BLaER1 treated with 17β-estradiol and CSF1 and Interleukin-3, amounts not matched to agents 10 nM and 100 nM (cell line): ENCODE measurements at regions not wholly inside any gene's neighbourhood (a gene's known extent, or its start where the extent isn't known, plus 50 kb on each side); places are given as distances from the start of the nearest gene placed in this dataset.
A peak's percentile ranks its signal among the peaks of the same experiment; 100 is the strongest.

Source experiments
- H3K27ac ChIP-seq, 11 experiments: shearing (Covaris generic); formaldehyde crosslinking; 2 replicates each; pipeline ENCODE4 v1.8.1; 2022
- H3K27me3 ChIP-seq, 11 experiments: shearing (Covaris generic); formaldehyde crosslinking; 2 replicates each; pipeline ENCODE4 v1.8.1; 2022
- H3K36me3 ChIP-seq, 11 experiments: shearing (Covaris generic); formaldehyde crosslinking; 2 replicates each; pipeline ENCODE4 v1.8.1; 2022
- H3K4me1 ChIP-seq, 10 experiments: shearing (Covaris generic); formaldehyde crosslinking; 2 replicates each; pipeline ENCODE4 v1.8.1; 2022
- H3K4me2 ChIP-seq, 11 experiments: shearing (Covaris generic); formaldehyde crosslinking; 2 replicates each; pipeline ENCODE4 v1.8.1; 2022
- H3K4me3 ChIP-seq, 10 experiments: shearing (Covaris generic); formaldehyde crosslinking; 2 replicates each; pipeline ENCODE4 v1.8.1; 2022
- H3K9ac ChIP-seq, 11 experiments: shearing (Covaris generic); formaldehyde crosslinking; 2 replicates each; pipeline ENCODE4 v1.8.1; 2022
- H3K9me3 ChIP-seq, 11 experiments: shearing (Covaris generic); formaldehyde crosslinking; replicated peaks in 1 of 11; 2 replicates each; pipeline ENCODE4 v1.8.1; 2022
- H4K20me1 ChIP-seq, 11 experiments: shearing (Covaris generic); formaldehyde crosslinking; 2 replicates each; pipeline ENCODE4 v1.8.1; 2022
- Cebpa-rat ChIP-seq, 11 experiments: shearing (Covaris generic); IDR thresholded peaks; 2 replicates each; pipeline ENCODE4 v1.8.1; 2022

DNA sequence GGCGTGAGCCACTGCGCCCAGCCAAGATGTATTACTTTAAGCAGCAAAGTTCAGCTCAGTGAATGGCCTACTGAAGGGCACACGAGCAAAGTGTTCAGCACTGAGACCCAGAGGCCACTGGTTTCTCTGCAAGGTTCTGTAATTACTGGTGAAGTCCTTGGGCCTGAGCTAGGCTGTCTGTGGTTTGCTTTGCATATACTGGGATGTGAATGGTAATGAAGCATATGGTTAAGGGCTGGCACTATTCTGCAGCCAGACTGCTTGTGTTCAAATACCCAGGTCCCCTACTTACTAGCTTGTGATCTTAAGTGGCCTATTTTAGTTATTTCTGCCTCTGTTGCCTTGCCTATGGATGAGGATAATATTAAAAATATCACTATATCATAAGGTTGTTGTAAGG is 72.0 kb downstream of the LLPH start:
- Histone ChIP-seq H3K36me3 (no peaks in the 10 kb centered on the region), H3K27me3 (no peaks in the 10 kb centered on the region), H3K9me3 (no peaks in the 10 kb centered on the region), H3K4me2 (no peak overlapping the region), H3K27ac (no peak overlapping the region), H3K4me3 (no peak overlapping the region), H3K4me1 (peaks cover 0 to 16% (median 0%) of the 10 kb centered on the region in 10 experiments; a peak in 3 of 20 replicates), H4K20me1 (no peaks in the 10 kb centered on the region), H3K9ac (no peak overlapping the region)
- no peak for TF ChIP-seq Cebpa-rat (IDR thresholded peaks at IDR 0.05)

- Histone ChIP-seq H4K20me1 (no peaks in the 10 kb centered on the region), H3K9me3 (no peaks in the 10 kb centered on the region), H3K4me3 (no peak overlapping the region), H3K9ac (no peak overlapping the region), H3K4me1 (peaks cover 0 to 8% (median 0%) of the 10 kb centered on the region in 10 experiments; a peak in 3 of 20 replicates), H3K4me2 (peak overlapping the region in 2 of 11 experiments; percentile 22 to 41; a peak in 3 of 22 replicates), H3K27ac (no peak overlapping the region), H3K36me3 (no peaks in the 10 kb centered on the region), H3K27me3 (no peaks in the 10 kb centered on the region)
- no peak for TF ChIP-seq Cebpa-rat (IDR thresholded peaks at IDR 0.05)
Observed at GRCh38 chr12:66055837-66056319, 74.7 kb downstream of the LLPH start.

- no peak overlapping the region for H3K27ac ChIP-seq
- no peak overlapping the region for H3K4me2 ChIP-seq
- H3K9me3 ChIP-seq = no peaks in the 10 kb centered on the region
- H3K9ac ChIP-seq = no peak overlapping the region
- H3K27me3 ChIP-seq = no peaks in the 10 kb centered on the region; a peak in 1 of 22 replicates
- no peak overlapping the region for H3K4me3 ChIP-seq
- no peak for TF ChIP-seq Cebpa-rat (IDR thresholded peaks at IDR 0.05)
- H3K36me3 ChIP-seq = no peaks in the 10 kb centered on the region
- H3K4me1 ChIP-seq = peaks cover 0 to 8% (median 0%) of the 10 kb centered on the region in 10 experiments; a peak in 3 of 20 replicates
- no peaks in the 10 kb centered on the region for H4K20me1 ChIP-seq
Observed at GRCh38 chr12:66052988-66053615, 77.4 kb downstream of the LLPH start.

GRCh38 chr12:66051361-66051760 is 79.2 kb downstream of the LLPH start:
- TF ChIP-seq Cebpa-rat (IDR thresholded peaks at IDR 0.05) = no peak
- Histone ChIP-seq H3K36me3 (no peaks in the 10 kb centered on the region), H3K9ac (no peak overlapping the region), H3K27ac (no peak overlapping the region), H3K9me3 (no peaks in the 10 kb centered on the region), H3K4me2 (no peak overlapping the region), H3K4me3 (no peak overlapping the region), H4K20me1 (no peaks in the 10 kb centered on the region), H3K4me1 (peaks cover 0 to 9% (median 0%) of the 10 kb centered on the region in 10 experiments; a peak in 3 of 20 replicates), H3K27me3 (no peaks in the 10 kb centered on the region; a peak in 1 of 22 replicates)

DNA sequence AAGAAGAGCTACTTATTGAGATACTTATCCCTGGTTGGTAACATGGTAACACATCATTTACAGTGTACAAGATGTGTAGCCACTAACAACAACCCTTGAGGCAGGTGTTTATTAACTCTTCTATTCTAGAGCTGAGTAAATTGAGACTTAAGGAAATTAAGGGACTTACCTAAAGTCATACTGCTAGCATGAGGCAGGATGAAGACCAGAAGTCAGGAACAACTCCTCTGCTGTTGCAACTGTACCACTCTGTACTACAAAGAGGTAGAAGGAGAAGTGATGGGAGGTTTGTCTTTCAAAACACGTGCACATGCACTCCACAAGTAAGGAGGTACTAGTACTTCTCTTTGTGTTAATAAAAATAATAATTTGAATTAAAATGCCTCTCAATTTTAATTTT is 79.9 kb downstream of the LLPH start:
- no peaks in the 10 kb centered on the region; a peak in 1 of 22 replicates for H3K27me3 ChIP-seq
- no peak for TF ChIP-seq Cebpa-rat (IDR thresholded peaks at IDR 0.05)
- no peak overlapping the region for H3K9ac ChIP-seq
- H3K27ac ChIP-seq = no peak overlapping the region
- no peaks in the 10 kb centered on the region for H4K20me1 ChIP-seq
- H3K4me3 ChIP-seq = no peak overlapping the region
- no peak overlapping the region for H3K4me2 ChIP-seq
- H3K9me3 ChIP-seq = no peaks in the 10 kb centered on the region
- H3K36me3 ChIP-seq = no peaks in the 10 kb centered on the region
- peaks cover 0 to 4% (median 0%) of the 10 kb centered on the region in 10 experiments; a peak in 1 of 20 replicates for H3K4me1 ChIP-seq

DNA sequence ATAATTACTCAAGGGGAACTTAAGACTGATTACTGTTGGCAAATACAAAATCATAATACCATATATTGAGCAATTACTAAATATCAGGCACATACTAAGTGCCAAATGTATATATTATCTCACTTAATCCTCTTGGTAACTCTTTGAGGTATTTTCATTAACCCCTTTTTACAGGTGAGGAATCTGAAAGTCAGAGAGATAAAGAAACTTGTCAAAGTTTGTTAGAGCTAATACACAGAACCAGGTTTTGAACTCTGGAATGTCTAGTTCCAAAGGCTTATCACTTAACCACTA is 80.3 kb downstream of the LLPH start:
- Histone ChIP-seq H3K27ac (no peak overlapping the region), H4K20me1 (no peaks in the 10 kb centered on the region), H3K36me3 (no peaks in the 10 kb centered on the region), H3K9me3 (no peaks in the 10 kb centered on the region), H3K4me2 (no peak overlapping the region), H3K4me3 (no peak overlapping the region), H3K27me3 (no peaks in the 10 kb centered on the region; a peak in 1 of 22 replicates), H3K9ac (no peak overlapping the region), H3K4me1 (0 out of 20 replicates have a peak, but pooled peaks cover 0 to 4% (median 0%) of the 10 kb centered on the region in 10 experiments)
- no peak for TF ChIP-seq Cebpa-rat (IDR thresholded peaks at IDR 0.05)

GRCh38 chr12:66049538-66050282 is 80.8 kb downstream of the LLPH start:
- H3K36me3 ChIP-seq = no peaks in the 10 kb centered on the region
- no peaks in the 10 kb centered on the region for H3K9me3 ChIP-seq
- H3K4me3 ChIP-seq = no peak overlapping the region
- no peaks in the 10 kb centered on the region for H4K20me1 ChIP-seq
- no peak overlapping the region for H3K4me2 ChIP-seq
- H3K27ac ChIP-seq = no peak overlapping the region
- no peaks in the 10 kb centered on the region; a peak in 1 of 22 replicates for H3K27me3 ChIP-seq
- H3K4me1 ChIP-seq = 0 out of 20 replicates have a peak, but pooled peaks cover 0 to 4% (median 0%) of the 10 kb centered on the region in 10 experiments
- no peak for TF ChIP-seq Cebpa-rat (IDR thresholded peaks at IDR 0.05)
- no peak overlapping the region for H3K9ac ChIP-seq

DNA sequence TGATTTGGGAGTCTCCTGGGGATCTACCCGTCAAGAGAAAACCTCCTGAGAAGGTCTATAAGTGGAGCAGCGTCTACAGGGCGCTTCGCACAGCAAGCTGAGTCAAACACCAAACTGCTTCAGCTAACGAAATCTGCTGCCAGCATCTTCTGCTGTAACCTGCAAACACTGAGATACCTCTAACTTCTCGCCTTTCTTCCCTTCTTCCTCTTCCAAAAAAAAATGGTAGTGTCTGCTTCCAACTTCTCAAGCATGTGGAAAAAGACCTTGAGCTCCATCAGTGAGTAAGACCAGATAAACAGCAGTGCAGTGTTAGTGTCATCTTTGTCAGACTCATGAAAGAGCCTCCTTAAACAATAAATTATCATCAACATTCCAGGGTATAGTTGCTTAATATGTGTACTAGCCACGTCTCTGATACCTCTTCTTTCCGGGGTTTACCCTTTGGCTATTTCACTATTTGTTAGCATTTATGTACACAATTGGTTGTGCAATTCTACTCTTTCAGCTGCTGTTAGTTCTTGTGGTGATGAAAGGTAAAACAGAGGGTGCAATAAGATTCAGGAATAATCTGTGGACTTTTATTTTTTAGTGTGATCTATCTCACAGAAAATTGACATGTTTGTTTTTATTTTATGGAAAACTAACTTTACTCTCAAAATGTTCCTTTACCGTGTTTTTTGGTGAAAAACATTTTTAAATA is 81.6 kb downstream of the LLPH start:
- no peak for TF ChIP-seq Cebpa-rat (IDR thresholded peaks at IDR 0.05)
- Histone ChIP-seq H3K9me3 (no peaks in the 10 kb centered on the region), H3K4me2 (no peak overlapping the region), H3K9ac (no peak overlapping the region), H3K4me1 (0 out of 20 replicates have a peak, but pooled peaks cover 0 to 4% (median 0%) of the 10 kb centered on the region in 10 experiments), H3K27ac (no peak overlapping the region), H3K4me3 (no peak overlapping the region), H3K27me3 (no peaks in the 10 kb centered on the region; a peak in 1 of 22 replicates), H3K36me3 (no peaks in the 10 kb centered on the region), H4K20me1 (no peaks in the 10 kb centered on the region)

- Histone ChIP-seq H3K4me1 (0 out of 20 replicates have a peak, but pooled peaks cover 0 to 4% (median 0%) of the 10 kb centered on the region in 10 experiments), H3K4me3 (no peak overlapping the region), H3K27me3 (no peaks in the 10 kb centered on the region; a peak in 1 of 22 replicates), H3K9me3 (no peaks in the 10 kb centered on the region), H3K27ac (no peak overlapping the region), H3K4me2 (no peak overlapping the region), H4K20me1 (no peaks in the 10 kb centered on the region), H3K36me3 (no peaks in the 10 kb centered on the region), H3K9ac (no peak overlapping the region)
- TF ChIP-seq Cebpa-rat (IDR thresholded peaks at IDR 0.05) = no peak
Observed at GRCh38 chr12:66048218-66048834, 82.2 kb downstream of the LLPH start.
